Stomach smooth muscle (tissue), 2 donors: ENCODE measurements at regions not wholly inside any gene's neighbourhood (a gene's known extent, or its start where the extent isn't known, plus 50 kb on each side); places are given as distances from the start of the nearest gene placed in this dataset.

Experiments
- H3K27ac ChIP-seq: one replicate; pipeline ENCODE4 v1.7.0; 2013; ENCODE audit warnings: mild to moderate bottlenecking, low read length, inconsistent platforms
- H3K27me3 ChIP-seq, 2 donors: one replicate each; pipeline ENCODE4 v1.7.0; 2013; ENCODE audit warnings: low read length in 2 of 2; ENCODE audit not compliant: insufficient read depth in 2 of 2, control insufficient read depth in 1 of 2
- H3K36me3 ChIP-seq, 2 donors: one replicate each; pipeline ENCODE4 v1.7.0; 2013; ENCODE audit warnings: low read length in 2 of 2; ENCODE audit not compliant: control insufficient read depth in 2 of 2, insufficient read depth in 2 of 2
- H3K4me1 ChIP-seq: one replicate; pipeline ENCODE4 v1.7.0; 2013; ENCODE audit warnings: low read length; ENCODE audit not compliant: control insufficient read depth, insufficient read depth
- H3K4me3 ChIP-seq, 2 donors: one replicate each; pipeline ENCODE4 v1.7.0; 2013; ENCODE audit warnings: low read length in 2 of 2
- H3K9ac ChIP-seq, 2 donors: one replicate each; pipeline ENCODE4 v1.7.0; 2013; ENCODE audit warnings: low read length in 2 of 2, mild to moderate bottlenecking in 1 of 2
- H3K9me3 ChIP-seq, 2 donors: one replicate each; pipeline ENCODE4 v1.7.0; 2013; ENCODE audit warnings: low read length in 2 of 2; ENCODE audit not compliant: control insufficient read depth in 2 of 2
- donor health status: healthy.
- donor health status: Pancreatic carcinoma.

GRCh38 chr15:35827911-35828310 is 281.9 kb upstream of the DPH6 start:
- no peaks in the 10 kb centered on the region for H3K4me1 ChIP-seq
- H3K27ac ChIP-seq: no peak overlapping the region
- no peak overlapping the region for H3K4me3 ChIP-seq
- H3K27me3 ChIP-seq: no peaks in the 10 kb centered on the region
- H3K36me3 ChIP-seq: no peaks in the 10 kb centered on the region
- no peak overlapping the region for H3K9ac ChIP-seq
- H3K9me3 ChIP-seq: no peaks in the 10 kb centered on the region

- no peaks in the 10 kb centered on the region for H3K27me3 ChIP-seq
- no peak overlapping the region for H3K4me3 ChIP-seq
- no peak overlapping the region for H3K27ac ChIP-seq
- no peaks in the 10 kb centered on the region for H3K4me1 ChIP-seq
- H3K36me3 ChIP-seq: no peaks in the 10 kb centered on the region
- H3K9ac ChIP-seq: no peak overlapping the region
- no peaks in the 10 kb centered on the region for H3K9me3 ChIP-seq
Measured at GRCh38 chr15:35833581-35833980, 287.6 kb upstream of the DPH6 start.

GRCh38 chr15:35834216-35834830 is 288.4 kb upstream of the DPH6 start:
- H3K9ac ChIP-seq: no peak overlapping the region
- no peak overlapping the region for H3K27ac ChIP-seq
- no peaks in the 10 kb centered on the region for H3K36me3 ChIP-seq
- no peak overlapping the region for H3K4me3 ChIP-seq
- no peaks in the 10 kb centered on the region for H3K9me3 ChIP-seq
- H3K27me3 ChIP-seq: no peaks in the 10 kb centered on the region
- no peaks in the 10 kb centered on the region for H3K4me1 ChIP-seq

GRCh38 chr15:35834866-35835265 is 288.9 kb upstream of the DPH6 start:
- H3K36me3 ChIP-seq: no peaks in the 10 kb centered on the region
- no peaks in the 10 kb centered on the region for H3K4me1 ChIP-seq
- H3K9ac ChIP-seq: no peak overlapping the region
- H3K9me3 ChIP-seq: no peaks in the 10 kb centered on the region
- H3K27me3 ChIP-seq: no peaks in the 10 kb centered on the region
- H3K27ac ChIP-seq: no peak overlapping the region
- no peak overlapping the region for H3K4me3 ChIP-seq

- H3K27ac ChIP-seq: no peak overlapping the region
- H3K27me3 ChIP-seq: no peaks in the 10 kb centered on the region
- no peak overlapping the region for H3K4me3 ChIP-seq
- no peaks in the 10 kb centered on the region for H3K4me1 ChIP-seq
- no peak overlapping the region for H3K9ac ChIP-seq
- H3K9me3 ChIP-seq: no peaks in the 10 kb centered on the region
- H3K36me3 ChIP-seq: no peaks in the 10 kb centered on the region
Measured at GRCh38 chr15:35838424-35839111, 292.6 kb upstream of the DPH6 start.

- H3K9ac ChIP-seq: no peak overlapping the region
- H3K27ac ChIP-seq: no peak overlapping the region
- H3K36me3 ChIP-seq: no peaks in the 10 kb centered on the region
- no peaks in the 10 kb centered on the region for H3K4me1 ChIP-seq
- H3K9me3 ChIP-seq: no peaks in the 10 kb centered on the region
- H3K27me3 ChIP-seq: no peaks in the 10 kb centered on the region
- no peak overlapping the region for H3K4me3 ChIP-seq
Measured at GRCh38 chr15:35842631-35843030, 296.7 kb upstream of the DPH6 start.

- H3K4me1 ChIP-seq: no peaks in the 10 kb centered on the region
Measured at GRCh38 chr15:35843498-35843897, 297.5 kb upstream of the DPH6 start.

GRCh38 chr15:35850284-35850683 is 304.3 kb upstream of the DPH6 start:
- Histone ChIP-seq H3K27me3 (no peaks in the 10 kb centered on the region), H3K27ac (no peak overlapping the region), H3K9me3 (no peaks in the 10 kb centered on the region), H3K9ac (no peak overlapping the region), H3K36me3 (no peaks in the 10 kb centered on the region), H3K4me3 (no peak overlapping the region), H3K4me1 (no peaks in the 10 kb centered on the region)

More at GRCh38 chr15:35843498-35843897, 297.5 kb upstream of the DPH6 start:
- Histone ChIP-seq H3K27ac (no peak overlapping the region), H3K27me3 (no peaks in the 10 kb centered on the region), H3K4me3 (no peak overlapping the region), H3K9ac (no peak overlapping the region), H3K36me3 (no peaks in the 10 kb centered on the region), H3K9me3 (no peaks in the 10 kb centered on the region)

GRCh38 chr15:35851491-35851890 is 305.5 kb upstream of the DPH6 start:
- Histone ChIP-seq H3K4me1 (no peaks in the 10 kb centered on the region), H3K4me3 (no peak overlapping the region), H3K27me3 (no peaks in the 10 kb centered on the region), H3K9me3 (no peaks in the 10 kb centered on the region), H3K27ac (no peak overlapping the region), H3K9ac (no peak overlapping the region), H3K36me3 (no peaks in the 10 kb centered on the region)

GRCh38 chr15:35852818-35853624 is 307.1 kb upstream of the DPH6 start:
- Histone ChIP-seq H3K9ac (no peak overlapping the region), H3K36me3 (no peaks in the 10 kb centered on the region), H3K4me3 (no peak overlapping the region), H3K9me3 (no peaks in the 10 kb centered on the region), H3K27me3 (no peaks in the 10 kb centered on the region), H3K4me1 (no peaks in the 10 kb centered on the region), H3K27ac (no peak overlapping the region)

GRCh38 chr15:35854316-35854715 is 308.4 kb upstream of the DPH6 start:
- H3K9me3 ChIP-seq: no peaks in the 10 kb centered on the region
- no peak overlapping the region for H3K4me3 ChIP-seq
- H3K27ac ChIP-seq: no peak overlapping the region

More at GRCh38 chr15:35854316-35854715, 308.4 kb upstream of the DPH6 start:
- Histone ChIP-seq H3K36me3 (no peaks in the 10 kb centered on the region), H3K9ac (no peak overlapping the region), H3K27me3 (no peaks in the 10 kb centered on the region), H3K4me1 (no peaks in the 10 kb centered on the region)
